ENCODE measurements at regions not wholly inside any gene's neighbourhood (a gene's known extent, or its start where the extent isn't known, plus 50 kb on each side); places are given as distances from the start of the nearest gene placed in this dataset.

DNA sequence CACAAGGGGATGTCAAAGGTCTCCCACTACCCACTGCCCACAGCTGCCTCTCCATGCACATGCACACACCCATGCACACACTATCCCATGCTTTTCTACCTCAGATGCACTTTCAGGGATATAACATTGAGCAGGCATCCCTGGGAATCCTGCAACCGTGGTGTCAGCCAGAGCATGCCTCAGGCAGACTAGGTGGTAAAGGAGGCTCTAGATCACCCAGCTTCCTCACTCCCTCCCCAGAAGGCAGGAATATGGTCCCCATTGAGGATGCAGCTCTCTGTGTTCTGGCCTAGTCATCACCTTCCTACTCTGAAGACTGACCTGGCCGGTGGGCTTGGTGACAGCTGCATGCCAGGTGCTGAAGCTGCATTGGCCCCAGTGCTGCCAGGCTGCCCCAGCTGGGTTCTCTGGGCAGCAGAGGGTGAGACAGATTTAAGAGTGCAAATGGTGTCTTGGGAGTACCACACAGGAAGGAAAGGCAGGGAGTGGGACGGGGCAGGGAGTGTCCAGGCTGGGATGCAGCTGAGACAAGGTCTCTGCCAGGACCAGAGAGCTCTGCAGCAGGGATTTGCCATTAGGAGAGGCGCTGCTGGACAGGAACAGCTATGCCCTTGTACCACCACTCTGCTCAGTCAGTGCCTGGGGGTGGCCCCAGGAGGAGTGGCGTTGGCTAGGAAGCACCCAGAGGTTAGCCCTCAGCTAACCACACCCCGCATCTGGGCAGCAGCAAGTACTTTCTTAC lies 53.4 kb upstream of the GDF10 start:
- TF ChIP-seq, protein P1, sequence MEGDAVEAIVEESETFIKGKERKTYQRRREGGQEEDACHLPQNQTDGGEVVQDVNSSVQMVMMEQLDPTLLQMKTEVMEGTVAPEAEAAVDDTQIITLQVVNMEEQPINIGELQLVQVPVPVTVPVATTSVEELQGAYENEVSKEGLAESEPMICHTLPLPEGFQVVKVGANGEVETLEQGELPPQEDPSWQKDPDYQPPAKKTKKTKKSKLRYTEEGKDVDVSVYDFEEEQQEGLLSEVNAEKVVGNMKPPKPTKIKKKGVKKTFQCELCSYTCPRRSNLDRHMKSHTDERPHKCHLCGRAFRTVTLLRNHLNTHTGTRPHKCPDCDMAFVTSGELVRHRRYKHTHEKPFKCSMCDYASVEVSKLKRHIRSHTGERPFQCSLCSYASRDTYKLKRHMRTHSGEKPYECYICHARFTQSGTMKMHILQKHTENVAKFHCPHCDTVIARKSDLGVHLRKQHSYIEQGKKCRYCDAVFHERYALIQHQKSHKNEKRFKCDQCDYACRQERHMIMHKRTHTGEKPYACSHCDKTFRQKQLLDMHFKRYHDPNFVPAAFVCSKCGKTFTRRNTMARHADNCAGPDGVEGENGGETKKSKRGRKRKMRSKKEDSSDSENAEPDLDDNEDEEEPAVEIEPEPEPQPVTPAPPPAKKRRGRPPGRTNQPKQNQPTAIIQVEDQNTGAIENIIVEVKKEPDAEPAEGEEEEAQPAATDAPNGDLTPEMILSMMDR (IDR thresholded peaks at IDR 0.05) = no peak

DNA sequence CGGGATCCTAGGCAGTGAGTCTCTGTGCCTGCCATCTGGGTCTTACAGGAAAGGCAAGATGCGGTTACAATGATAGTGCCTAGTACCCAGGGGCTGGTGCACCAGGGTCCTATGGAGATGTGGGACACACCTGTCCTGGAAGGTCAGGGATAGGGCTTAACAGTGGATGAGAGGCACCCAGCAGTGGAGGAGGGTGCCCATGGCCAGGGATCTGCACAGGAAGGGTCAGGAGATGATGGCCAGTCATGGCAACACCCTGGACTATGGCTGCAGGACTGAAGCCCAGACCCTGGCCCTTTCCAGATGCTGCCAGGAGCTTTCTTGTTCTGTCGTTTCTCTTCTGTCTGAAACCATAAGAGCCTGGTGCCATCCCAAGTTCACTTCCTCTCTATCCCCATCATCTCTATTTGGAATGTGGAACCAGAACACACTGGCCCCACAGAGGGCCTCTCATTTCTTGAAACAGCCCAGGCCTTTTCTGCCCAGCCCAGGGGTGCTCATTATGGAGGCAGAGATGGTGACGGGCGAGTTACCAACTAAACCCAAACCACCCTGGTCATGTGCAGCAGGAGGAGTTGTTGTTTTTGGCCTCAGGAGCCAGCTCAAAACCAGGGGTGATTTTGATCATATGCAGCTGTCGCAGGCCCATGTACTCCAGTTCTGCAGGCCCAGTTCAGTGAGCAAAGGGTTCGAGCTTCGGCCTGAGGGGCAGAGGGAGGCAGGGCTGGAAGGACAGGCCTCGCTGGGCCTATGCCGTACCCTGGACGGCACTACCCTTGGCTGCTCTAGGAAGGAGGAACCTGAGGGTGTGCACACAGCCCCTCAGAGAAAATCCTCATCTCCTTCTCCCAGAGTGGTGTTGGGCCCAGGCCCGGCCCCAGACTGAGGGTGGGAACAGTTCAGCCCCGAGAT lies 52.6 kb upstream of the GDF10 start:
- TF ChIP-seq, protein P1 (IDR thresholded peaks at IDR 0.05) = no peak
- Histone ChIP-seq H3K27me3 (no peaks in the 10 kb centered on the region), H3K4me3 (ENCODE audit: low read depth in 1 of 2, low read length in 1 of 2) (no peak overlapping the region), H3K4me1 (ENCODE audit: control insufficient read depth in 1 of 2, insufficient read depth in 1 of 2, low read depth in 1 of 2, low read length in 1 of 2) (peaks cover 15 to 24% of the 10 kb centered on the region in 2 experiments), H3K27ac (no peak overlapping the region), H3K9me3 (no peaks in the 10 kb centered on the region), H3K36me3 (no peaks in the 10 kb centered on the region)

More for the DNA sequence above, 53.4 kb upstream of the GDF10 start:
- H3K9me3 ChIP-seq = no peaks in the 10 kb centered on the region
- H3K27me3 ChIP-seq = no peaks in the 10 kb centered on the region
- H3K4me3 ChIP-seq (ENCODE audit: low read depth in 1 of 2, low read length in 1 of 2) = no peak overlapping the region
- H3K4me1 ChIP-seq (ENCODE audit: control insufficient read depth in 1 of 2, insufficient read depth in 1 of 2, low read depth in 1 of 2, low read length in 1 of 2) = peaks cover 15 to 24% of the 10 kb centered on the region in 2 experiments
- H3K36me3 ChIP-seq = no peaks in the 10 kb centered on the region
- no peak overlapping the region for H3K27ac ChIP-seq

DNA sequence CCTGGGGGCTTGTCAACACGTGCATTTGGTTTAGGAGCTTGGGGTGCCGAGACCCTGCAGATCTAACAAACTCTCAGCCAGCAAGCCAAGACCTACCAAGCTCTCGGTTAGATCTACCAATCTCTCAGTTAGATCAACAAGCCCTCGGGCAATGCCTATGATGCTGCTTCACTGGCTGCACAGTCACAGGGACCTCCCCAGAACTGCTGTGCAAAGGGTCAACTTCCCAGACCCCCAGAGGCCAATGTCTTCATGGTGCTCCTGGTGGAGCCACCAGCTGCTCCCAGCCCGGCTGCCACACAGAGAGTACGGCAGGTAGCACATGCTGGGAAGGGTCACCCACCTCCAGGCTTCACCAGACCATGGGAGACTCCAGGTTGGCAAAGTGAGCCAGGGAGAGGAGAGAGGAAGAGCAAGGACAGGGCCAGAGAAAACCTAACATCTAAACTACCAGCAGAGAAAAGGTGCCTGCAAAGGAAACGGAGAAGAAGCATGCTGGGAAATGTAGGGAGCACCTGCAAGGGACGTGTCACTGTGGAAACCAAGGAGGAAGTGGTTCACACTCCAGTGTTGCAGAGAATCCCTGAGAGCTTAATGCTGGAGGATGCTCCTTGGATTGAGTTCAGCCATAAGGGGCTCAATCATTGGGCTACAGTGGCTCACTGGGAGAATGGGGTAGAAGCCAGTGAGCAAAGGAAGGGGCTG lies 51.5 kb upstream of the GDF10 start:
- Histone ChIP-seq H3K27me3 (no peaks in the 10 kb centered on the region), H3K4me1 (ENCODE audit: control insufficient read depth in 1 of 2, insufficient read depth in 1 of 2, low read depth in 1 of 2, low read length in 1 of 2) (peaks cover 11 to 17% of the 10 kb centered on the region in 2 experiments), H3K9me3 (no peaks in the 10 kb centered on the region), H3K27ac (no peak overlapping the region), H3K4me3 (ENCODE audit: low read depth in 1 of 2, low read length in 1 of 2) (no peak overlapping the region), H3K36me3 (no peaks in the 10 kb centered on the region)
- TF ChIP-seq, protein P1 (IDR thresholded peaks at IDR 0.05) = no peak

DNA sequence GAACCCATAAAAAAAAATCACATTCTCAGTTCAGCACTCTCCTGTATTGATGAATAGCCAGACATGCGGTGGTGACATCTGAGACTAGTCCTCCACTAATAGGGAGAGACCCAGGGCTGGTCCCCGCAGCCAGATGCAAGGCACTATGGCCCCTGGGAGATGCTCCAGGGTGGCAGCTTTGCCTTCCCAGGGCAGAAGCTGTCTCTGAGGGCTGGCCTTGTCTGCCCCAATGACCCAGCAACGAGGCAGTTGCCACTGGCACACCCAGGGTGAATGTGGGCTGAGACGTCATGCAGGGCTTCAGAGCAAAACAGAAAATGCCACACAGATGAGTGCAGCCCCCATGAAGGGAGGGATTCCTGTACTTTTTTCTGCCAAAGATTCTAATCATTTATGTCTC lies 50.1 kb upstream of the GDF10 start:
- Histone ChIP-seq H3K4me1 (ENCODE audit: control insufficient read depth in 1 of 2, insufficient read depth in 1 of 2, low read depth in 1 of 2, low read length in 1 of 2) (peaks cover 12 to 15% of the 10 kb centered on the region in 2 experiments), H3K4me3 (ENCODE audit: low read depth in 1 of 2, low read length in 1 of 2) (no peak overlapping the region), H3K27me3 (no peaks in the 10 kb centered on the region), H3K9me3 (no peaks in the 10 kb centered on the region), H3K27ac (no peak overlapping the region), H3K36me3 (no peaks in the 10 kb centered on the region)
- TF ChIP-seq, protein P1 (IDR thresholded peaks at IDR 0.05) = no peak
